Fibroblast of lung (primary cell): ENCODE measurements at regions not wholly inside any gene's neighbourhood (a gene's known extent, or its start where the extent isn't known, plus 50 kb on each side); places are given as distances from the start of the nearest gene placed in this dataset.

ENCODE experiments used
- EZH2 ChIP-seq: IDR thresholded peaks from 2 replicates; pipeline ENCODE4 v1.5.1; 2012; ENCODE audit warnings: low read length, control low read depth, mild to moderate bottlenecking; ENCODE audit errors: missing control alignments
- TF ChIP-seq, protein P1 (sequence below), 2 donors: IDR thresholded peaks in 1 of 2; conservative IDR thresholded peaks in 1 of 2; 1 replicate in 1 of 2; 2 replicates in 1 of 2; pipeline ENCODE4 v1.5.1; 2011 to 2012; ENCODE audit warnings: low read length in 2 of 2, control low read depth in 1 of 2, inconsistent platforms in 1 of 2, low read depth in 1 of 2, mild to moderate bottlenecking in 1 of 2

DNA sequence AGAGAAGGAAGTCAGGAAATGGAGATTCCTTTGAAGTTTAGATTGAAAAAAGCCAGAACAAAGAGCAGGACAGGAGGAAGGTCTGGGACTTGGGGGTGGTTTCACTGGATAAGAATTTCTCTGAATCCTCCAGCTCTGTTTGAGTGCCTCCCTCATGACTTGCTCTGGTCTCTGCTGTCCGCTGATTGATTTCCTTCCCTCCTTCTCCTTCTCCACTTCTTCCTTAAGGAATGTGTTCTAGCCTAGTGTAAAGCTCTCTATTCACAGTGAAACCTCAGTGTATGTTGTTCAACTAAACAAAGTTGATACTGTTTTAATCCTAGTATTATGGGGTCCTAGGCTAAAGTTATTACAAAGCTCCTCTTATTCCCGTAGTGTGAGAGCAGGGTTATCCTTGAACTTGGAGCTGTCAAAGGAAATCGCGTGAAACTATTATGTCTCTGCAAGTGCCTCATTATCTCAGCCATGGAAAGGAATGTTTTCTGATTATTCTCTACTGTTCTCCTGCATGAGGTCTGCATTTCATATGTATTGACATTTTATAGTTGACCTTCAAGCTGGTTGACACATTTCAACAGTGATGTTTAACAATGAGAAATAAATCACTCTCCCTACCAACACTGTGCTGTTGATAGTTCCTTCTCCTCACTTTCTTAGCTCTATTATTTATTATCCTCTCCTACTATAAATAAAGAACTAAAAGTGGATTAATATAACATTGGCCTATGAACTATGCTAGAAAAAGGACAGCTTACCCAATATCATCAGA lies 82.7 kb upstream of the KCTD3 start:
- TF ChIP-seq EZH2, result no peak
- TF ChIP-seq, protein P1, sequence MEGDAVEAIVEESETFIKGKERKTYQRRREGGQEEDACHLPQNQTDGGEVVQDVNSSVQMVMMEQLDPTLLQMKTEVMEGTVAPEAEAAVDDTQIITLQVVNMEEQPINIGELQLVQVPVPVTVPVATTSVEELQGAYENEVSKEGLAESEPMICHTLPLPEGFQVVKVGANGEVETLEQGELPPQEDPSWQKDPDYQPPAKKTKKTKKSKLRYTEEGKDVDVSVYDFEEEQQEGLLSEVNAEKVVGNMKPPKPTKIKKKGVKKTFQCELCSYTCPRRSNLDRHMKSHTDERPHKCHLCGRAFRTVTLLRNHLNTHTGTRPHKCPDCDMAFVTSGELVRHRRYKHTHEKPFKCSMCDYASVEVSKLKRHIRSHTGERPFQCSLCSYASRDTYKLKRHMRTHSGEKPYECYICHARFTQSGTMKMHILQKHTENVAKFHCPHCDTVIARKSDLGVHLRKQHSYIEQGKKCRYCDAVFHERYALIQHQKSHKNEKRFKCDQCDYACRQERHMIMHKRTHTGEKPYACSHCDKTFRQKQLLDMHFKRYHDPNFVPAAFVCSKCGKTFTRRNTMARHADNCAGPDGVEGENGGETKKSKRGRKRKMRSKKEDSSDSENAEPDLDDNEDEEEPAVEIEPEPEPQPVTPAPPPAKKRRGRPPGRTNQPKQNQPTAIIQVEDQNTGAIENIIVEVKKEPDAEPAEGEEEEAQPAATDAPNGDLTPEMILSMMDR (conservative IDR thresholded peaks at IDR 0.05 in 1 of 2, IDR thresholded peaks at IDR 0.05 in 1 of 2; ENCODE audit: low read depth in 1 of 2, low read length in 2 of 2), result no peak
